CD4-positive, alpha-beta T cell treated with Interferon gamma for 1 hour (primary cell): ENCODE measurements at regions not wholly inside any gene's neighbourhood (a gene's known extent, or its start where the extent isn't known, plus 50 kb on each side); places are given as distances from the start of the nearest gene placed in this dataset.

Experiments
- DNase-seq: peaks from one replicate; pipeline ENCODE4 v3.0.0-alpha.2; 2020

- no peak for DNase-seq
Measured at GRCh38 chr1:10848109-10848684, 51.8 kb upstream of the CASZ1 start.

DNA sequence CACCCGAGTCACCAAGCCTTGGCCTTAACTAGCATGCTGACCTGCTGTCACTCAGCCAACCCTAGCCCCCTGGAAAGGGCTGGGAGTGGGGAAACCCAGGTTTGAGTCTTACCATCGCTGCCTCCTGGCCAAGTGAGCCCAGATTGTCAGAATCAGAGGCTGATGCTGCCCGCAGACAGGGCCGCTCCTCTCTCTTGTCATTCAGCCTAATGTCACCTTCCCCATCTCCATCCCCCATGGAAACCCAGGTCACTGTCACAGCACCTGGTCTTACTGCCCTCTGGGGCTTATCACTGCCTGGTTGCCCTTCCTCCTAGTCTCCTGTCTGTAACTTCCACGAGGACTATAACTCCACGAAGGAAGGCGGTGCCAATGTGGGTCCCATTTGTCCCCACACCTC is 53.6 kb upstream of the CASZ1 start:
- DNase-seq = no peak

- no peak for DNase-seq
Measured at GRCh38 chr1:10851024-10852013, 54.9 kb upstream of the CASZ1 start.

GRCh38 chr1:10852018-10852417 is 55.6 kb upstream of the CASZ1 start:
- DNase-seq = no peak

- DNase-seq = no peak
Measured at GRCh38 chr1:10852486-10852885, 56.0 kb upstream of the CASZ1 start.

GRCh38 chr1:10852998-10853520 is 56.6 kb upstream of the CASZ1 start:
- no peak for DNase-seq

- no peak for DNase-seq
Measured at GRCh38 chr1:10853701-10854100, 57.3 kb upstream of the CASZ1 start.

- DNase-seq = no peak
Measured at GRCh38 chr1:10854856-10855459, 58.5 kb upstream of the CASZ1 start.

DNA sequence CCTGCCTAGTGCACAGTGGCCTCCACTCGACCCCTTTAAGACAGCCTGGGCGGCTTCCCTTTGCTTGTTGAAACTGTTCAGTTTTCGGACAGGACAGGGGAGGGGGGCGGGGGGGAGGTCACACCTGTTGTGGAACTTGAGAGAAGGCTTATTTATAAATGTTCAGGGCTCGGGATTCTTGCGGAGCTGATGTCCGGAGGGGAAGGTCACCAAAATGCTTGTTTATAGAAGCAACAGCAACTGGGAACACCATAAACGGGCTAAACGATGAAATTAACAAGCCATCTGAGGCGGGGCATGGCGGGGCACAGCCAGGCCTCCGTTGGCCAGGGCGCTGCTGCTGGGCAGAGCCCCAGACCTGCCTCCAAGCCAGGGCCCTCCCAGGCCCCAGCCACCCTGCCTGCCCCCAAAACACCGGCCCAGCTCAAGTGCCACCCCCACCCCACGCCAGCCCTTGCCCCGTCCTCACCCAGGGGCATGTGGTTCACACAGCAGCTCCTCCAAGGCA is 59.8 kb upstream of the CASZ1 start:
- no peak for DNase-seq

- DNase-seq = no peak
Measured at GRCh38 chr1:10856863-10857598, 60.6 kb upstream of the CASZ1 start.

- DNase-seq = no peak
Measured at GRCh38 chr1:10857687-10858086, 61.2 kb upstream of the CASZ1 start.

GRCh38 chr1:10860218-10860617 is 63.8 kb upstream of the CASZ1 start:
- no peak for DNase-seq

DNA sequence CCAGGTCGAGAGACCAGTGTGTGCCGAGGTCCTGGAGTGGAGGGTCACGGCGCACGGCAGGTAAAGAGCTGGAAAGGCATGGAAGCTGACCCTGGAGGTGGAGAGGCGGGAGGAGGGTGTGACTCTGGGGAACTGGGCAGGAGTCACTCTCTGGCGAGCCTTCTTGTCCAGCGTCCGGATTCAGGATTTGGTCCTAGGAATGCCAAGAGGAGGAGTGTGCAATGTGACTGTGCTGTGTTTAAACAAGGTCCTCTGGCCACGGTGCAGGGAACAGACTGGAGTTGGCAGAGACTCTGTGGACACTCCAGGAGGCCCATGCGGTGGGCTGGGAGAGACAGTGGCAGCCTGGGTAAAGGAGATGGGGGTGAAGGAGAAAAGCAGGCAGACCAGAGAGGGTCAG is 64.2 kb upstream of the CASZ1 start:
- no peak for DNase-seq

DNA sequence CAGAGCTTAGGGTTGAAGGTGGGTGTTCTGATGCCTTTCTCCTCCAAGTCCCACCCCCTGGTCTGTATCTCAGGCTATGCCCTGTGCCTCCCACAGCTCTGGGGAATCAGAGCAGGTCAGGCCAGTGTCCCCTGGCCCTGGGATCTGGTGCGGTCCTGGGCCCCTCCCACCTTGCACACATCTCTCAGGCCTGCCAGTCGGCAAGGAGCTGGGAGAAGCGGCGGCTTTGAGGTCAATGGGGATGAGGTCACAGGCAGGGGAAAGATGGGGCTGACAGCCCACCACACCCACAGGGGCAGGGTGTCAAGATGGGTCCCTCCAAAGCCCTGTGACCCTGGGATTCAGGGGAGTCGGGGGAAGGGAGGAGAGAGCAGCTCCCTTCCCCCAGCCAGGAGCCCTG is 65.4 kb upstream of the CASZ1 start:
- no peak for DNase-seq

- no peak for DNase-seq
Measured at GRCh38 chr1:10862743-10863335, 66.4 kb upstream of the CASZ1 start.

- DNase-seq = no peak
Measured at GRCh38 chr1:10863886-10864285, 67.4 kb upstream of the CASZ1 start.

GRCh38 chr1:10864776-10865175 is 68.3 kb upstream of the CASZ1 start:
- DNase-seq = no peak

GRCh38 chr1:10865518-10866320 is 69.3 kb upstream of the CASZ1 start:
- no peak for DNase-seq

- DNase-seq = no peak
Measured at GRCh38 chr1:10866321-10867093, 70.1 kb upstream of the CASZ1 start.

DNA sequence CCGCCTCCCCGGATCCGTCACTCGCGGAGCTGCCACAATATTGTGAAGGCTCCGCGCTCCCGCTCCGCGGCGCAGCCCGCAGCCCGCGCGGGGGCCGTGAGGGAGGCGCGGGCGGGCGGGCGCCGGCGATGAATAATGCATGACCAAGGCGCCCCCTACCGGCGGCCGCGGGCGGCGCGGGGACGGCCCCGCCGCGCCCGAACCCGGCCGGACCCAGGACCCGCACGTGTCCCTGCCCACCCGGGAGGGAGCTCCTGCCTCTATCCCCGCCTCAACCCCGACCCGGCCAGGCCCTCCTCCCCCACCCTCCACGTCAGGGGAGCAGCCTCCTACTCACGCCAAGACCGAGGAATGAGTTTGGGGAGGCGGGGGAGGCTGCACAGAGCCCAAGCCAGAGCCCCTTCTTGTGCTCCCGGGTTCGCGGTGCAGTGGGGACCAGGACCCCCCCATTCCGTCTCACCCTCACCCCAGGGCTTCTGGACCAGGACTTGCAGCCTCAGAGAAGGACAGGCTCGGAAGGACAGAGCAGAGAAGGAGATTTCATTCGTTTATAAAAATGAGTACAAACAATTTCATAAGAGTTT is 70.8 kb upstream of the CASZ1 start:
- peak; percentile 46 for DNase-seq
